ENCODE measurements at regions not wholly inside any gene's neighbourhood (a gene's known extent, or its start where the extent isn't known, plus 50 kb on each side); places are given as distances from the start of the nearest gene placed in this dataset.

DNA sequence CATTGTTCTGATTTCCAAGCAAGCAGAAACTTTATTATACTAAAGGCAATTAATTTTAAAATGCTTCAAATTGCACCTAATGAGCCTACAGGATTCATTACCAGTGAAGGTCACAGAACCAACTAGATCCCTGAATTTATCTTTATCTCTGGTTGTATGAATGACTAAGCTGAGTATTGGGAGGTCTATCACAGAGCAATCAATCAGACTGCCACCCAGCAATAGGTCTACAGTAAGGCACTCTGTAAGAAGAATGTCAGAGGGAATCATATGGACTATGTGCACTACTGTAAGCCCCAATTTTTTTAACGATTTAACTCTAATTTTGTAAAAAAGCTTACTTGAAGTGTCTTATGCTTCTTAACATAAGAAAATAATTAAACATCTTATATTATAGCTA is 707.0 kb downstream of the AMY1C start:
- POLR2A ChIA-PET = no interaction called here
- Mint-ChIP-seq H3K36me3 (ENCODE audit: insufficient read depth, unreplicated experiment) (no peaks in the 10 kb centered on the region), H3K4me3 (ENCODE audit: unreplicated experiment) (no peak overlapping the region), H3K4me1 (ENCODE audit: low read depth, unreplicated experiment) (no peaks in the 10 kb centered on the region), H3K9me3 (ENCODE audit: unreplicated experiment) (peaks cover 13% of the 10 kb centered on the region), H3K27ac (ENCODE audit: unreplicated experiment) (no peak overlapping the region), H3K27me3 (ENCODE audit: insufficient read depth, unreplicated experiment) (no peaks in the 10 kb centered on the region)
- CTCF ChIA-PET = no interaction called here
- intact Hi-C loops (cut with micrococcal nuclease; ENCODE audit: unreplicated experiment) = no loop called here
- DNase-seq = no peak
- H3K36me3 ChIP-seq (ENCODE audit: control insufficient read depth, insufficient read depth, low read length) = no peaks in the 10 kb centered on the region
- H3K27me3 ChIP-seq (replicated peaks; ENCODE audit: control insufficient read depth, insufficient read depth, low read length) = no peaks in the 10 kb centered on the region
- TF ChIP-seq, protein P1, sequence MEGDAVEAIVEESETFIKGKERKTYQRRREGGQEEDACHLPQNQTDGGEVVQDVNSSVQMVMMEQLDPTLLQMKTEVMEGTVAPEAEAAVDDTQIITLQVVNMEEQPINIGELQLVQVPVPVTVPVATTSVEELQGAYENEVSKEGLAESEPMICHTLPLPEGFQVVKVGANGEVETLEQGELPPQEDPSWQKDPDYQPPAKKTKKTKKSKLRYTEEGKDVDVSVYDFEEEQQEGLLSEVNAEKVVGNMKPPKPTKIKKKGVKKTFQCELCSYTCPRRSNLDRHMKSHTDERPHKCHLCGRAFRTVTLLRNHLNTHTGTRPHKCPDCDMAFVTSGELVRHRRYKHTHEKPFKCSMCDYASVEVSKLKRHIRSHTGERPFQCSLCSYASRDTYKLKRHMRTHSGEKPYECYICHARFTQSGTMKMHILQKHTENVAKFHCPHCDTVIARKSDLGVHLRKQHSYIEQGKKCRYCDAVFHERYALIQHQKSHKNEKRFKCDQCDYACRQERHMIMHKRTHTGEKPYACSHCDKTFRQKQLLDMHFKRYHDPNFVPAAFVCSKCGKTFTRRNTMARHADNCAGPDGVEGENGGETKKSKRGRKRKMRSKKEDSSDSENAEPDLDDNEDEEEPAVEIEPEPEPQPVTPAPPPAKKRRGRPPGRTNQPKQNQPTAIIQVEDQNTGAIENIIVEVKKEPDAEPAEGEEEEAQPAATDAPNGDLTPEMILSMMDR (IDR thresholded peaks at IDR 0.05; ENCODE audit: insufficient read depth in 1 of 2, low read depth in 1 of 2, low read length in 1 of 2, severe bottlenecking in 1 of 2, unreplicated experiment in 1 of 2) = no peak
- no TSS peak for BruUV-seq (replicated peaks)
- no peaks in the 10 kb centered on the region for H3K4me1 ChIP-seq
- H3K4me3 ChIP-seq (ENCODE audit: low read depth, low read length) = no peak overlapping the region
- no peaks in the 10 kb centered on the region for H3K9me3 ChIP-seq

DNA sequence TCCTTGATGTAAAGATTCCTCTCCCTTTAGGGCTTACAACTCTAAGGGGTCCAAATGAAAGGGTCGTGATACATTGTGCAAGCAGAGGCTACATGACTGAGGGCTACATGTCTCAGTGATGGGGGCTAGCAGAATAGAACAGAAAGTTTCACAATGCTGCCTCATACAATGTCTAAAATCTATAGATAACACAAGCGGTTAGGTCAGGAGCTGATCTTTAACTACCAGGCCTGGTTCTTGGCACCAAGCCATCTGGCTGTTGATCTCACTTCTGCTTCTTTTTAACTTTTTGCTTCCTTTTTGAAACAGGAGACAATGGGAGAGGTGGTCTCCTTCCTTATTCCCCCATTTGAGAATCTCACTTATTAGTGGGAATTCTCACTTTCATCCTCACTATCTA is 710.2 kb downstream of the AMY1C start:
- ChIA-PET POLR2A (no interaction called here), CTCF (no interaction called here)
- no peaks in the 10 kb centered on the region for H3K4me1 Mint-ChIP-seq (ENCODE audit: low read depth, unreplicated experiment)
- H3K9me3 Mint-ChIP-seq (ENCODE audit: unreplicated experiment) = peaks cover 13% of the 10 kb centered on the region
- no peak overlapping the region for H3K27ac Mint-ChIP-seq (ENCODE audit: unreplicated experiment)
- H3K27me3 ChIP-seq (replicated peaks; ENCODE audit: control insufficient read depth, insufficient read depth, low read length) = no peaks in the 10 kb centered on the region
- no peaks in the 10 kb centered on the region for H3K4me1 ChIP-seq
- TF ChIP-seq, protein P1 (IDR thresholded peaks at IDR 0.05; ENCODE audit: insufficient read depth in 1 of 2, low read depth in 1 of 2, low read length in 1 of 2, severe bottlenecking in 1 of 2, unreplicated experiment in 1 of 2) = no peak
- no peak for DNase-seq
- no peak overlapping the region for H3K4me3 ChIP-seq (ENCODE audit: low read depth, low read length)
- BruUV-seq (replicated peaks) = no TSS peak
- no peak overlapping the region for H3K4me3 Mint-ChIP-seq (ENCODE audit: unreplicated experiment)
- intact Hi-C loops (cut with micrococcal nuclease; ENCODE audit: unreplicated experiment) = no loop called here
- H3K27me3 Mint-ChIP-seq (ENCODE audit: insufficient read depth, unreplicated experiment) = no peaks in the 10 kb centered on the region
- H3K36me3 ChIP-seq (ENCODE audit: control insufficient read depth, insufficient read depth, low read length) = no peaks in the 10 kb centered on the region
- no peaks in the 10 kb centered on the region for H3K9me3 ChIP-seq
- H3K36me3 Mint-ChIP-seq (ENCODE audit: insufficient read depth, unreplicated experiment) = no peaks in the 10 kb centered on the region

DNA sequence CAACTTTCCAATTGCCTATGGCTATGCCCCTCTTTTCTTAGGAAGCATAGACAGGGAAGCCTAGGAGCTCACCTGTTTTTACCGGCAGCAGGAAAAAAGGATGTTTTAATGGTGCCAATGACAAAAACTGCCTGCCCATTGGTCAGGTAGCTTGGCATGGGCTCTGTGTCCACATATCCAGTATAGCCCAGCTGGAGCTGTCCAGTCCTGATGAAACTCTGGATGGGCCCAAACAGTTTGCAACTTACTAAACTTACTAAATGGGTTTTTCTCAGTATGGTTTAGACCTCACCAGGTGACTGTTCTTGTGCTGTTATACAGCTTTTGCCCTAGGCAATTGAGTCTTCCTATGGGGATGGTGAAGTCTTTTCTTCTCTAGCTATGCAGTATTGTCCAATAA is 711.2 kb downstream of the AMY1C start:
- ChIA-PET POLR2A (no interaction called here), CTCF (no interaction called here)
- DNase-seq = no peak
- BruUV-seq (replicated peaks) = no TSS peak
- no peaks in the 10 kb centered on the region for H3K9me3 ChIP-seq
- H3K4me1 Mint-ChIP-seq (ENCODE audit: low read depth, unreplicated experiment) = no peaks in the 10 kb centered on the region
- H3K27me3 ChIP-seq (replicated peaks; ENCODE audit: control insufficient read depth, insufficient read depth, low read length) = no peaks in the 10 kb centered on the region
- H3K4me3 Mint-ChIP-seq (ENCODE audit: unreplicated experiment) = no peak overlapping the region
- H3K4me3 ChIP-seq (ENCODE audit: low read depth, low read length) = no peak overlapping the region
- H3K36me3 ChIP-seq (ENCODE audit: control insufficient read depth, insufficient read depth, low read length) = no peaks in the 10 kb centered on the region
- TF ChIP-seq, protein P1 (IDR thresholded peaks at IDR 0.05; ENCODE audit: insufficient read depth in 1 of 2, low read depth in 1 of 2, low read length in 1 of 2, severe bottlenecking in 1 of 2, unreplicated experiment in 1 of 2) = no peak
- H3K27me3 Mint-ChIP-seq (ENCODE audit: insufficient read depth, unreplicated experiment) = no peaks in the 10 kb centered on the region
- intact Hi-C loops (cut with micrococcal nuclease; ENCODE audit: unreplicated experiment) = no loop called here
- no peaks in the 10 kb centered on the region for H3K4me1 ChIP-seq
- H3K27ac Mint-ChIP-seq (ENCODE audit: unreplicated experiment) = no peak overlapping the region
- peaks cover 13% of the 10 kb centered on the region for H3K9me3 Mint-ChIP-seq (ENCODE audit: unreplicated experiment)
- no peaks in the 10 kb centered on the region for H3K36me3 Mint-ChIP-seq (ENCODE audit: insufficient read depth, unreplicated experiment)
